ENCODE measurements at regions not wholly inside any gene's neighbourhood (a gene's known extent, or its start where the extent isn't known, plus 50 kb on each side); places are given as distances from the start of the nearest gene placed in this dataset.

DNA sequence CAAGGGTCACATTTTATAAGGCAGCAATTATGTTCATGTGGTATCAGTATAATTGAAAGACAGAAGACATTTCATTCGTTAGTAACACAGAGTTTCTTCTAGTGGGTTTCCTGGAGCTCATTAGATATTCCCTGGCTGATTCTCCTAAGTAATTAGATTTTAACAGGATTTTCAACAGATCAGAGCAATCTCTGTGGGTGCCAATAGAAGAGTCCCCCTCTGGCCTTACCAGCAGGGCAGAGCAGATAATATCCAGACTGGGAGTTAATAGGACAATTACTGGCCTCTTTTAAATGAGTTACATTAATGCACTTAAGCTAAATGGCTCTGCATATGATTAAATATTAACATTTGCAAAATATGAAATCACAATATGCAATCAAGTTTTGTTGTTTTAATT, 74.2 kb upstream of the FOXD3 start:
- ChIA-PET SMC1A (ENCODE audit: uncharacterized antibody, unreplicated experiment) (interaction anchor here (1.6 kb wide), 1 partner anchor 13 kb away, joined by 4 read pairs; no protein-coding TSS in a partner anchor), CTCF (no interaction called here), POLR2A (no interaction called here), RAD21 (ENCODE audit: unreplicated experiment) (no interaction called here)
- no peaks in the 10 kb centered on the region for H3K4me1 ChIP-seq (ENCODE audit: control insufficient read depth, insufficient read depth, low read length)
- H3K79me2 ChIP-seq (ENCODE audit: control insufficient read depth, insufficient read depth, low read length): no peaks in the 10 kb centered on the region
- H3K4me3 ChIP-seq: no peak overlapping the region
- H3K9me3 ChIP-seq (replicated peaks; ENCODE audit: control insufficient read depth, insufficient read depth, low read length): no peaks in the 10 kb centered on the region
- in situ Hi-C loops (cut with MboI) (no loop called here), intact Hi-C loops (cut with micrococcal nuclease; ENCODE audit: unreplicated experiment) (no loop called here)
- no peak for FAIRE-seq
- no peaks in the 10 kb centered on the region for H4K20me1 ChIP-seq (ENCODE audit: control insufficient read depth, insufficient read depth)
- H3K4me2 ChIP-seq (ENCODE audit: control insufficient read depth, insufficient read depth): no peak overlapping the region
- TF ChIP-seq ZNF622 (IDR thresholded peaks at IDR 0.05): no peak
- no peak for TF ChIP-seq DPF2 (IDR thresholded peaks at IDR 0.05)
- TF ChIP-seq BCLAF1 (IDR thresholded peaks at IDR 0.05): no peak
- TF ChIP-seq IKZF2 (IDR thresholded peaks at IDR 0.05): no peak
- 0% methylated on average over 1 of the region's 1 CpG for WGBS (ENCODE audit: insufficient coverage, insufficient replicate concordance, low lambda C conversion rate, missing lambda C conversion rate)
- DNase-seq (ENCODE audit: low read depth, low spot score): no peak
- no peak for ATAC-seq
- BruUV-seq (replicated peaks): no TSS peak
- no peaks in the 10 kb centered on the region for H3K36me3 ChIP-seq (ENCODE audit: control insufficient read depth in 2 of 2, insufficient read depth in 2 of 2, low read length in 1 of 2)
- H3K9ac ChIP-seq (ENCODE audit: control insufficient read depth, insufficient read depth, low read length): no peak overlapping the region
- no peak overlapping the region for H2AFZ ChIP-seq (ENCODE audit: control insufficient read depth, low read depth, low read length)
- H3K27ac ChIP-seq (ENCODE audit: control insufficient read depth, insufficient read depth): no peak overlapping the region
- no peaks in the 10 kb centered on the region for H3K27me3 ChIP-seq (replicated peaks in 1 of 2; ENCODE audit: control insufficient read depth in 2 of 2, insufficient read depth in 2 of 2, low read length in 1 of 2)

GRCh38 chr1:63255153-63255552, 67.2 kb upstream of the FOXD3 start:
- no peak for DNase-seq (ENCODE audit: low read depth, low spot score)
- no peaks in the 10 kb centered on the region for H4K20me1 ChIP-seq (ENCODE audit: control insufficient read depth, insufficient read depth)
- no peaks in the 10 kb centered on the region for H3K9me3 ChIP-seq (replicated peaks; ENCODE audit: control insufficient read depth, insufficient read depth, low read length)
- no TSS peak for BruUV-seq (replicated peaks)
- ChIA-PET RAD21 (ENCODE audit: unreplicated experiment) (no interaction called here), CTCF (no interaction called here), POLR2A (no interaction called here), SMC1A (ENCODE audit: uncharacterized antibody, unreplicated experiment) (no interaction called here)
- no peak overlapping the region for H3K4me2 ChIP-seq (ENCODE audit: control insufficient read depth, insufficient read depth)
- intact Hi-C loops (cut with micrococcal nuclease; ENCODE audit: unreplicated experiment) (no loop called here), in situ Hi-C loops (cut with MboI) (no loop called here)
- H2AFZ ChIP-seq (ENCODE audit: control insufficient read depth, low read depth, low read length): no peak overlapping the region
- no peak for FAIRE-seq
- H3K27me3 ChIP-seq (replicated peaks in 1 of 2; ENCODE audit: control insufficient read depth in 2 of 2, insufficient read depth in 2 of 2, low read length in 1 of 2): no peaks in the 10 kb centered on the region
- H3K9ac ChIP-seq (ENCODE audit: control insufficient read depth, insufficient read depth, low read length): no peak overlapping the region
- no peaks in the 10 kb centered on the region for H3K79me2 ChIP-seq (ENCODE audit: control insufficient read depth, insufficient read depth, low read length)
- H3K4me1 ChIP-seq (ENCODE audit: control insufficient read depth, insufficient read depth, low read length): no peaks in the 10 kb centered on the region
- no peak overlapping the region for H3K4me3 ChIP-seq
- ATAC-seq: no peak
- WGBS (ENCODE audit: insufficient coverage, insufficient replicate concordance, low lambda C conversion rate, missing lambda C conversion rate): 10% methylated on average over 1 of the region's 1 CpG
- no peaks in the 10 kb centered on the region for H3K36me3 ChIP-seq (ENCODE audit: control insufficient read depth in 2 of 2, insufficient read depth in 2 of 2, low read length in 1 of 2)
- no peak overlapping the region for H3K27ac ChIP-seq (ENCODE audit: control insufficient read depth, insufficient read depth)
- TF ChIP-seq MXI1 (IDR thresholded peaks at IDR 0.05; ENCODE audit: low read depth, low read length): no peak
- TF ChIP-seq SRF (IDR thresholded peaks at IDR 0.05; ENCODE audit: low read depth in 2 of 2, low read length in 2 of 2): no peak
- TF ChIP-seq, protein P1, sequence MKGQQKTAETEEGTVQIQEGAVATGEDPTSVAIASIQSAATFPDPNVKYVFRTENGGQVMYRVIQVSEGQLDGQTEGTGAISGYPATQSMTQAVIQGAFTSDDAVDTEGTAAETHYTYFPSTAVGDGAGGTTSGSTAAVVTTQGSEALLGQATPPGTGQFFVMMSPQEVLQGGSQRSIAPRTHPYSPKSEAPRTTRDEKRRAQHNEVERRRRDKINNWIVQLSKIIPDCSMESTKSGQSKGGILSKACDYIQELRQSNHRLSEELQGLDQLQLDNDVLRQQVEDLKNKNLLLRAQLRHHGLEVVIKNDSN (IDR thresholded peaks at IDR 0.05; ENCODE audit: borderline replicate concordance, extremely low read length, insufficient read depth, low read depth, low read length): no peak
- no peak for TF ChIP-seq ATF7 (IDR thresholded peaks at IDR 0.05; ENCODE audit: low read depth)
- no peak for TF ChIP-seq DPF2 (IDR thresholded peaks at IDR 0.05)
- no peak for TF ChIP-seq ZSCAN29 (IDR thresholded peaks at IDR 0.05)
- TF ChIP-seq PML (IDR thresholded peaks at IDR 0.05; ENCODE audit: low read length): no peak
- no peak for TF ChIP-seq ZBED1 (IDR thresholded peaks at IDR 0.05; ENCODE audit: borderline replicate concordance)
- no peak for TF ChIP-seq CREM (IDR thresholded peaks at IDR 0.05; ENCODE audit: low read depth)
- TF ChIP-seq, protein P2, sequence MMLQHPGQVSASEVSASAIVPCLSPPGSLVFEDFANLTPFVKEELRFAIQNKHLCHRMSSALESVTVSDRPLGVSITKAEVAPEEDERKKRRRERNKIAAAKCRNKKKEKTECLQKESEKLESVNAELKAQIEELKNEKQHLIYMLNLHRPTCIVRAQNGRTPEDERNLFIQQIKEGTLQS (IDR thresholded peaks at IDR 0.05; ENCODE audit: borderline replicate concordance, extremely low read depth, low read depth, low read length): no peak
- no peak for TF ChIP-seq RUNX3 (IDR thresholded peaks at IDR 0.05; ENCODE audit: low read length)
- no peak for TF ChIP-seq NFYA (IDR thresholded peaks at IDR 0.05; ENCODE audit: borderline replicate concordance, low read depth, low read length)
- no peak for TF ChIP-seq CHD1 (IDR thresholded peaks at IDR 0.05; ENCODE audit: low read depth, low read length)
- TF ChIP-seq TAF1 (IDR thresholded peaks at IDR 0.05; ENCODE audit: borderline replicate concordance, low read depth, low read length): no peak
